ENCODE measurements at regions not wholly inside any gene's neighbourhood (a gene's known extent, or its start where the extent isn't known, plus 50 kb on each side); places are given as distances from the start of the nearest gene placed in this dataset.

GRCh38 chr3:159560214-159560979 lies 428.2 kb upstream of the IL12A start:
- TF ChIP-seq, protein P1, sequence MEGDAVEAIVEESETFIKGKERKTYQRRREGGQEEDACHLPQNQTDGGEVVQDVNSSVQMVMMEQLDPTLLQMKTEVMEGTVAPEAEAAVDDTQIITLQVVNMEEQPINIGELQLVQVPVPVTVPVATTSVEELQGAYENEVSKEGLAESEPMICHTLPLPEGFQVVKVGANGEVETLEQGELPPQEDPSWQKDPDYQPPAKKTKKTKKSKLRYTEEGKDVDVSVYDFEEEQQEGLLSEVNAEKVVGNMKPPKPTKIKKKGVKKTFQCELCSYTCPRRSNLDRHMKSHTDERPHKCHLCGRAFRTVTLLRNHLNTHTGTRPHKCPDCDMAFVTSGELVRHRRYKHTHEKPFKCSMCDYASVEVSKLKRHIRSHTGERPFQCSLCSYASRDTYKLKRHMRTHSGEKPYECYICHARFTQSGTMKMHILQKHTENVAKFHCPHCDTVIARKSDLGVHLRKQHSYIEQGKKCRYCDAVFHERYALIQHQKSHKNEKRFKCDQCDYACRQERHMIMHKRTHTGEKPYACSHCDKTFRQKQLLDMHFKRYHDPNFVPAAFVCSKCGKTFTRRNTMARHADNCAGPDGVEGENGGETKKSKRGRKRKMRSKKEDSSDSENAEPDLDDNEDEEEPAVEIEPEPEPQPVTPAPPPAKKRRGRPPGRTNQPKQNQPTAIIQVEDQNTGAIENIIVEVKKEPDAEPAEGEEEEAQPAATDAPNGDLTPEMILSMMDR (IDR thresholded peaks at IDR 0.05; ENCODE audit: insufficient read depth, low read depth, low read length, missing control alignments), result no peak
- no peak overlapping the region for H3K4me3 ChIP-seq (ENCODE audit: low read length)
- no peak for DNase-seq (ENCODE audit: low read depth)

GRCh38 chr3:159565313-159565712 lies 423.3 kb upstream of the IL12A start:
- DNase-seq (ENCODE audit: low read depth), result no peak
- TF ChIP-seq, protein P1 (IDR thresholded peaks at IDR 0.05; ENCODE audit: insufficient read depth, low read depth, low read length, missing control alignments), result no peak
- no peak overlapping the region for H3K4me3 ChIP-seq (ENCODE audit: low read length)

- no peak overlapping the region for H3K4me3 ChIP-seq (ENCODE audit: low read length)
These were observed 405.0 kb upstream of the IL12A start for GRCh38 chr3:159583662-159584061.

DNA sequence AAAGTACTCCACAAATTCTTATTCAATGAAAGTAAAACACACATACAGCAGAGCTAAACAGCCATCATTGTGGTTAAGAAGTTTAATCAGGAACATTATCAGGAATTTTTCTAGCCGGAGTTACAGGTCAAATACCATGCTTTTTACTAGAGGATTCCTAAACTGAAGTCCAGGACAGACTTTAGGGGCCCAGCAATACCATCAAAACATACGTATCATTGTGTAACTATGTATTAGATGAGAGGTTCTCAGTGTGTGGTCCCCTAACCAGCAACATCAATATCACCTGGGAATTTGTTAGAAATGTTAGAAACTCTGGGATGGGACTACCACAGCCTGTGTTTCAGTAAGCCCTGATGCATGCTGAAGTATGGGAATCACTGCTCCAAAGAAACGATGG lies 404.2 kb upstream of the IL12A start:
- TF ChIP-seq, protein P1 (IDR thresholded peaks at IDR 0.05; ENCODE audit: insufficient read depth, low read depth, low read length, missing control alignments), result no peak
- no peak for DNase-seq (ENCODE audit: low read depth)
- no peak overlapping the region for H3K4me3 ChIP-seq (ENCODE audit: low read length)

More at GRCh38 chr3:159583662-159584061, 405.0 kb upstream of the IL12A start:
- TF ChIP-seq, protein P1 (IDR thresholded peaks at IDR 0.05; ENCODE audit: insufficient read depth, low read depth, low read length, missing control alignments), result no peak
- DNase-seq (ENCODE audit: low read depth), result no peak

- no peak overlapping the region for H3K4me3 ChIP-seq (ENCODE audit: low read length)
- TF ChIP-seq, protein P1 (IDR thresholded peaks at IDR 0.05; ENCODE audit: insufficient read depth, low read depth, low read length, missing control alignments), result peak; percentile 48
- DNase-seq (ENCODE audit: low read depth), result peak; percentile 24
These were observed 401.9 kb upstream of the IL12A start for GRCh38 chr3:159586571-159587202.

GRCh38 chr3:159593927-159594605 lies 394.6 kb upstream of the IL12A start:
- TF ChIP-seq, protein P1 (IDR thresholded peaks at IDR 0.05; ENCODE audit: insufficient read depth, low read depth, low read length, missing control alignments), result no peak
- no peak overlapping the region for H3K4me3 ChIP-seq (ENCODE audit: low read length)
- no peak for DNase-seq (ENCODE audit: low read depth)
